ENCODE measurements at regions not wholly inside any gene's neighbourhood (a gene's known extent, or its start where the extent isn't known, plus 50 kb on each side); places are given as distances from the start of the nearest gene placed in this dataset.
"Not testable (repeated sequence)": the region's sequence is repeated elsewhere in the genome, so short reads cannot be mapped to it uniquely, and the experiment has no call there.

DNA sequence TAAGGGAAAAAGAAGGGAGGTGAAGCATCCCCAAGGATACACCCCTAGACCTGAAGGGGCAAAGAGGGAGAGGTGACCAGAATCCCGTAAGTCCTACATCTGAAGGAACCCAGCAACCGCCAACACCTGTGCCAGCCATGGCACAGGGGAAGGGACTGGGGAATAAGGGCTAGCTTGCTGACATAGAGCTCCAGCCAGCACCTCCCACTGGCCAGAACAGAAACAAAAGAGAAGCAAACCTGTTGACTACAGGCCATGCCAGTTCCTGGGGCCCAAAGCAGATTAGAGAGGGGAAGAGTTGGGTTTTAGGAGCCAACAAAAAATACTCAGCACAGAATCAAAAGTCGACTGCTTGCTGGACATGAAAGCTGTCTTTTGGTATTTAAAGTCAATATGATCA is 244.6 kb downstream of the SUCLG1 start:
- DNase-seq (ENCODE audit: low spot score), result no peak

DNA sequence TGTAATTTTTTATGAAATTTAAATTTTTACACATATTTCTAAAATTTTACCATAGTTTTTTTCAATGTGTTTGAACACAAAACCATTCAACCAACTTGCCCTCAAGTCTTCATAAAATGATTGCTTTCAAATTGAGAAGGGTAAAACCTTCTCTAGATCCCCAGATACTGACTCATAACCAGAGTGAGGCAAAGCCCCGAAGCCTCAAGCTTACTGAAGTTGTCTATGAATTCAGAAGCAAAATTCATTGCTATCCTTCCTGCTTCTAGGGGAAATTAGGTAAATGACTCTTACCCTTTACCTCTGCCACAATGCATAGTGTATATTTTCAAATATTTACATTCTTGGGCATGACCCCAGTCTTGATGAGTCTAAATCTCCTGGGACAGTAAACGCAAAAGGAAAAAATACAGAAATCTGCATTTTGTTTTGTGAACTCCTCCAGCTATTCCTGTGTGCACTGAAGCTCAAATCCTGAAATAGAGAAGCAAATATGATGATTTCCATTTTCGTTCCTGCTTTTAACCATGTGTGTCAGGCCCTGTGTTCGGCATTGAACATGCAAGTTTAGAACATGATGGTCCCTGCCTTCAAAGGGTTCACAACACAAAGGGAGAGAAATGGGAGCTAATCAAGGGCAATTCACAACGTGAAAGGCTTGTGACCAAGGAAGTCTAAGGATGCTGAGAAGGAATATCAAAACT is 246.3 kb downstream of the SUCLG1 start:
- DNase-seq (ENCODE audit: low spot score), result peak; percentile 11

DNA sequence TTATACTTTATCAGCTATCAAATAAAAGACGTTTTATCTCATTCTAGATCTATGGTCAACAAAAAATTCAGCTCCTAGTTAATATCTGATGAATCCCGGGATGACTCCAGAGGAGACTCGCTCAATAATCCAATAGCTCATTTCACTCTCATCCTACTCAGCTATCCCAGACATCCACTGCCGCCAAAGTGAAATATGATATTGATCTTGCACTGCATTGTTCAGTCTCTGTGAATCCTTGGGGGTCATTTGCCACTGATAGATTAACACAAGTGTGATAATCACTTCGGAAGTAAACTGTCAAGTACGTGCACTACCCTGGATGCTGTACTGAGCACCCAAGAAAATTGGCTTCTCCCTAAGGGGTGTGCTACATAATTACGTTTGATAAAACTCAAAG is 249.1 kb downstream of the SUCLG1 start:
- no peak for DNase-seq (ENCODE audit: low spot score)

DNA sequence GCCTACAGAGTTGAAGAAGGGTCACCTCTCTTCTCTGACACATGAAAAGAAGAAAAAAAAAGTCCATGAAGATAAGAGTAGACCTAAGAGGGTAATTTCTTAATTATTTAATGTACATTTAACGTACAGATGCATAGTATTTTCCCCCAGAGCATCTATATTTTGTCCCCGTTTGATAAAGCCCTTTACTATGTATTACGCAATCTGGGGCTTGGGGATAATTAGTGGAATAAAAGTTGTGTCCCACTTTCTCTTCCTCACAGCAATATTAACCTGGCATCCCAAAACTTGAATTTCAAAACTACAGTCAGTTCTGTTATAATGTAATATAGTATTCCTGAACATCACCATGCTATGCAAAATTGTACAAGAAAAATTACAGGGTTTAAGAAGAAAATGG is 254.1 kb downstream of the SUCLG1 start:
- no peak for DNase-seq (ENCODE audit: low spot score)

DNA sequence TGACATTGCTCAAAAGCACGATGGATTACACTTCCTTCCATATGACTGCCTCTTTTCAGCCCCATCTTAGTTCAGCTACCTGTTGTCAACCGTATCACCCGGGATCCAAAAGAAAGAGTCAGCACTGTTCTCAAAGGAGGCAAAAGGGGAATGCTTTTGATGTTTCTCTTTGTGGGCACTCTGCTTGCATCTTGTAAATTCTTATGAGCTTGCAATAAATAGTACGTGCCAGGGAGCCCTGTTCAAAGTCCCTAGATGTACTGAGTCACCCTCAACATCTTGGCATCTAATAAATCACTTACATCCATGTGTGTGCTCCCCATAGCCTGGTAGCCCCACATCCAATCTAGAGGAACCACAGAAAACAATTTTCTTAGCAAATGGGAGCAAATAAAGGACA is 256.9 kb downstream of the SUCLG1 start:
- no peak for DNase-seq (ENCODE audit: low spot score)

DNA sequence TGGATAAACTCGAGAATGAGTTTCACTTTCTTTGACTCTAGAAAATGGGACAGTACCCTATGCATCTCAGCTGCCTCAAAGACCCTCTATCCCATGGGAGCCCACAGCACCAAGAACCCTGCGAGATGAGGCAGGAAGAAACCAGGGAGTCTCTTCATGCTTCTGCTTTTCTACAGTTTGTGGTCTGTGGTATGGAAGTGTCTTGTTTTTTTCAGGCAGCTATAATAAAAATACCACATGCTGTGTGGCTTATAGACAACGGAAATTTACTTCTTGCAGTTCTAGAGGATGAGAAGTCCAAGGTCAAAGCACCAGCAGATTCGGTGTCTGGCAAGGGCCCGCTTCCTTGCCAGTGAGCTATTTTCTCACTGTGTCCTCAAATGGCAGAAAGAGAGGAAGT is 257.9 kb downstream of the SUCLG1 start:
- DNase-seq (ENCODE audit: low spot score), result no peak

DNA sequence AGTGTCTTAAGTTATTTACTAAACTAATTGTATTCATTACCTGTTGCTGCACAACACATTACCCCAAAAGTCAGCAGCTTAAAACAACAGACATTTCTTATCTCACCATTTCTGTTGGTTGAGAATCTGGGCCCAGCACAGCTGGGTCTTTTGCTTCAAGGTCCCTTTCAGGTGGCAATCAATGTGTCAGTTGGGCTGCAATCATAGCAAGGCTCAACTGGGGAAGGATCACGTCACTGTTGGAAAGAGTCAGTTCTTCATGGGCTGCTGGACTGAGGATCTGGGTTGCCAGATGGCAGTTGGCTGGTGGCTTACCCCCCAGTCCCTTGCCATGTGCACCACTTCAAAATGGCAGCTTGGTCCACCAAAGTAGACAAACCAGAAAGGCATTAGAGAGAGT is 261.2 kb downstream of the SUCLG1 start:
- no peak for DNase-seq (ENCODE audit: low spot score)

DNA sequence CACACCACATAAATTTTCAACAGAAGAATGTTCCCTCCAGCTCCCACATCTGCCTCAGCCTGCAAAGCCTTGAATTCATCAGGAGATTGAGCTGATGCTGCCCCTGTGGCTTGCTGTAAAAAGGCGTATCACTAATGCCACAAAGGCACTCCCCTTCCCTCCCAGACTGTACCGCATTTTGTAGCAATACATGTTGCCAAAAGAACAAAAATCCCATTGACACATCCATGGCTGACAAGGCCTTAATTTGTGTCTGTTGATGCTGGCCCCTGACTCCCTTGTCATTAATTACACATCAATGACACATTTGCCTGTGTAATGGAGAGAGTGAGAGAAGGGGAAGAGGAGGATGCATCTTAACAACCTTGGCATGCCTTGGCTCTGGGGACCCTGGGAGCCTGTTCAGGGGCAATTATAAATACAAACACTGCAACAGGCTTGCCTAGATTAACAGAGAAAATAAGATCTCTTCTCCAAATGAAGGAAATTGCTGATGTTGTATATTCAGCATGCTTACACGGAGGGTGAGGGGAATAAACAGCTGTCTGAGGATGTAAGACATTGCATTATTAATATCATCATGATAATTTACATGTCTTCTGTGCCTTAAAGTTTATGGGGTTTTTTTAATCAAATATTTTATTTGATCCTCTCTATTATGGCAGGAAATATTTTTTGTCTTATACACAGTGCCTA is 264.0 kb downstream of the SUCLG1 start:
- DNase-seq (ENCODE audit: low spot score), result no peak

DNA sequence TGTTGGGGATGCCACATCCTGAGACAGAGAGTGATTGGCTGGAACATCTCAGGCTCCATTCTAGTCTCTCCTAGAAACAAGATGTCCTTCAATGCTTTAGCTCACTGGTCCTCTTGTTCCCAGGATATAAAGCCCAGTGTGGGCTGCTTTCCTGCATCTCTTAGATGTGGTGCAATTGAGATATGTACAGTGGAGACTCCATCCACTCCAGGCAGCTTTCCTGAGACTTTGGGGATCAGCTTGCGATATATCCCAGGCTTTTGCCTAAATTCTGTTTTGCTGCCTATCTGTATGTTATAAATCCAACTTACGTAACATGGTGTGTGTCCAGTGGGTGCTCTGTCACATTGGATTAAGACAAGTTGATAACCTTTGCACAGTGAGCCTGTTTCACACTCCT is 264.9 kb downstream of the SUCLG1 start:
- no peak for DNase-seq (ENCODE audit: low spot score)

DNA sequence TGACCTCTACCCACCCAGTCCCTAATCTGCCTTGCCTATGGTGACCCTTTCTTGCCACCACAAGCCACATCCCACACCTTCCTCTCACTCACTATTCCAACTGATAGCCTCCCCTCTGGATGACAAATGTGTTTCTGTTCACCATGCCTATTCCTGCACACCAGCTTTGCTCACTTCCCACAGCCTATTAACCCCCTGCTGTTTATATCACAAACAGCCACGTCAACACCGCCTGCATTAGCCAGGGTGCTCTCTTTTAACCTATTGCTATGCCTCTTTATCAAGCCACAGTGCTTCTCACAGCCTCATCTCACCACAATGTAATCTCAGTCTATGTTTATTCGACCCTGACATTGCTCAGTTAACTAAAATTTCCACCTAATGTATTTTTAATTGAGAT is 271.8 kb downstream of the SUCLG1 start:
- DNase-seq (ENCODE audit: low spot score), result no peak

DNA sequence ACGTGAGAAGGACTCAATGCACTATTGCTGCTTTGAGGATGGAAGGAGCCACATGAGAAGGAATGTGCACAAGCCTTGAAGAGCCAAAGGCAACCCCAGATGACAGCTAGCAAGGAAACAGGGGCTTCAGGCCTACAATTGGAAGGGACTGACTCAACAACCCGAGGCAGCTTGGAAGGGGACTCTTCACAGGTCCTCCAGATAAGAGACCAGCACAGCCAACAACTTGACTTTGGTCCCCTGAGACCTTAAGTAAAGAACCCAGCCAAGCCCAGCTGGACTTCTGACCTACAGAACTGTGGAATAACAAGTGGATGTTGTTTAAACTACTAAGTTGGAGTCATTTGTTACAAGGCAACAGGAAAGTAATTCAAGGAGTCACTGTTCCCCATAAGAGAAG is 277.2 kb downstream of the SUCLG1 start:
- DNase-seq (ENCODE audit: low spot score), result no peak

DNA sequence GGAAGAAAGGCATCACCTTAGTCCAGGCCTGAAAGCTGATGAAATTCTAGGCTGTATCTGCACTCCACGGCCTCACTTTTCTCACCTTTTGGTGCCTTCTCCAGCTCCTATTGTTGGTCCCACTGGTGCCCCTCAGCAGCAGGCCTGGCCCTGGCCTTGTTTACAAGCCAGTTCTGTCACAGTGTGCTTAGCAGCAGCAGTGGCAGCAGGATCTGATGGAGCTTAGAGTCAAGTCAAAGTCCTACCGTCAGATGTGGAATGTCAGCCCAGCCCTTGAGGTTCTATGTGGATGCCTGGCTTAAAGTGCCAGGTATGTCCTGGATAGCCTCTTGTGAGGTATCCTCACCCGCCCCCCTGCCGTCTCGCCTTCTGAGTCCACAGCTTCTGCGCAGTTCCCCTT is 281.3 kb downstream of the SUCLG1 start:
- no peak for DNase-seq (ENCODE audit: low spot score)

DNA sequence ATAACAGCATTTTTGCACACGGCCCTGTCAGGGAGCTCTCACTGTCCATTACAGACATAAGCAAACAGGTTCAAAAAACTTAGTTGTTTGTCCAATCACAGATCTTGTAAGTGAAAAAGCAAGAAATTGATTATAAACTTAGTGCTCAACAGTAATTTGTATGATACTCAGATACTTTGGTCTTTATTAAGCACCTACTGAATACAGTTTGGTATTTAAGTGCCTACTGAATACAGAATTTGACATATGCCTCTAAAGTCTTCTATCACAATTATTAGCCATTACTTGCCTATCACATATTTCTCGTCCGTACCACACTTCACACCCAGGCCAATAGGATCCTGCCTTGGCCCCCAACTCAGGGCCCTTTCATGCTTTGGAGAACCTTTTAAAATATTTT is 283.1 kb downstream of the SUCLG1 start:
- DNase-seq (ENCODE audit: low spot score), result no peak

DNA sequence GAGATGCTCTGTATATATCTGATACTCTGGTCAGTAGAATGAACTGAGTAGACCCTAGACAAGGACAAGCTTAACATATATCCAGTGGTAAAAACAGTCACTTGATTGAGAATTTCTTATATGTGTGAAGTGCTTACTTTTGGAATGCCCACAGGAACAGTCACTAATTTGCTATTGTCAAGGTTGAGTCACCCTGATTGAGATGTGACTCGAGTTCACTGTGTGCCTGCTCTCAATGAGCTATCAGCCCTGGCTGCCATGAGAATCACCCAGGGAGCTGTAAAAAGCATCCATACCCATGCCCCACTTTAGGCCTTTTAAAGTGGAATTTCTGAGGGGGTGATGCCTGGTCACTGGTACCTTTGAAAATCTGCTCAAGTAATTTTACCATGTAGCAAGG is 283.7 kb downstream of the SUCLG1 start:
- no peak for DNase-seq (ENCODE audit: low spot score)

DNA sequence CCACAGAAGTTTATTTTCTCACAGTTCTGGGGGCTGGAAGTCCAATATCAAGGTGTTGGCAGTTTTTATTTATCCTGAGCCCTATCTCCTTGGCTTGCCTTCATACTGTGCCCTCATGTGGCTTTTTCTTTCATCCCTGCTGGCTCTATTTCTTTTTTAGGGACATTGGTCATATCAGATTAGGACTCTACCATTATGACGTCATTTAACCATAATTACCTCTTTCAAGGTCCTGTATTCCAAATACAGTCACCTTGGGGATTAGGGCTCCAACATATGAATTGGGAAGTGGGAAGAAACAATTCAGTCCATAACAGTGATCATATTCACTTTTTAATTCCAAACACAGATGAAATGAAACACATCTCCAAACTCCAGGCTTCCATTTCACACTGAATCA is 286.0 kb downstream of the SUCLG1 start:
- DNase-seq (ENCODE audit: low spot score), result no peak

DNA sequence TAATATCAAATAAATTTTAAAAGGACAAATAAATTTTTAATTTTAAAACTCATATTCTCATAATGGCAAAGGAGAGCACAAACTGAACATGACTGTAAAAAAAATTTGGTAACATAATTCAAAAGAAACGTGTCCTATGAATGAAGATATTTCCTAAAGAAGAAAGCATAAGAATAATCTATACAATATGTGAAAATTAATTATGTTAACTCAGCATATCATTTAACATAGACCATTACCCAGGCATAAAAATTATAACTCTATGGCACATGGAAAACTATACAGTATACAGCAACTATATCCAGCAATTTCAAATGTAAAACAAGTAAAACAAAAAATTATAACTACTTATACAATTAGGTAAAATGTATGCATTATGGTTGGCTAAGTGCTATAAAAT is 288.1 kb downstream of the SUCLG1 start:
- no peak for DNase-seq (ENCODE audit: low spot score)

DNA sequence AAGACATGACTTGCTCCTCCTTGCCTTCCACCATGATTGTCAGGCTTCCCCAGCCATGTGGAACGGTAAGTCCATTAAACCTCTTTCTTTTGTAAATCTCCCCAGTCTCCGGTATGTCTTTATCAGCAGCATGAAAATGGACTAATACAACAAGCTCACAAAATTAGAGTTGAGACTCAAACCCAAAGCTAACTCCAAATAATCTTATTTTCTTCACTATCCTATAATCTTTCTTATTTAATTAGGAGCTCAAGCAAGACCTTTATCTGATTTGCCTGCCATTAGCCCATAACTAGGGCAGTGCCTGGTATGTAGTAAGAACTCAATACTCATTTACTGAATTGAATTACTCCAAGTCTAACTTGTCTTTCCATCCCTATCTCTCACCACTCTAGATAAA is 289.2 kb downstream of the SUCLG1 start:
- no peak for DNase-seq (ENCODE audit: low spot score)

DNA sequence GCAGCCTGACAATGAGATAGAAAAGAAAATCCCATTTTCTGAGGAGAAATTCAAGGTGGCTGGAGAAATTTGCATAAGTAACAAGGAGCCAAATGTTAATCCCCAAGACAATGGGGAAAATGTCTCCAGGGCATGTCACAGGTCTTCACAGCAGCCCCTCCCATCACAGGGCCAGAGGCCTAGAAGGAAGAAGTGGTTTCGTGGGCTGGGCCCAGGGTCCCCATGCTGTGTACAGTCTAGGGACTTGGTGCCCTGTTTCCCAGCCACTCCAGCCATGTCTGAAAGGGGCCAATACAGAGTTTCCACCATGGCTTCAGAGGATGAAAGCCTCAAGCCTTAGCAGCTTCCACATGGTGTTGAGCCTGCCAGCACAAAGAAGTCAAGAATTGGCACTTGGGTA is 290.5 kb downstream of the SUCLG1 start:
- not testable (repeated sequence) for DNase-seq (ENCODE audit: low spot score)

DNA sequence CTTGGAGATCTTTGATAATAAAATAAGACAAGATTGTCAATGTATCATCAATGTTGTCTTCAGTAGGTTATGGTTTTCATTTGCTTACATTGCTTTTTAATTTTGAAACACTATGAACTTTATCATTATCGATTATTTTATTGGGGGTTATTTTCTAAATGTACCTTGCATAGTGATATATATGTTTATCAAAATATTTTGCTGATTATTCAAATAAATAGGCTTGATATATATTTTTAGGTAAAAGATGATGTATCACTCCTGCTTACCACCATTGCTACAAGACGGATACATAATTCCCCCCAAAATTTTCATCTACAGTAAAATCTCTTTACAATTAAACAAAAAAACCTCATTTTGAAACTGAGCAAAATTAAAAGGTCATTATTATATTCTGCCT is 293.8 kb downstream of the SUCLG1 start:
- no peak for DNase-seq (ENCODE audit: low spot score)

DNA sequence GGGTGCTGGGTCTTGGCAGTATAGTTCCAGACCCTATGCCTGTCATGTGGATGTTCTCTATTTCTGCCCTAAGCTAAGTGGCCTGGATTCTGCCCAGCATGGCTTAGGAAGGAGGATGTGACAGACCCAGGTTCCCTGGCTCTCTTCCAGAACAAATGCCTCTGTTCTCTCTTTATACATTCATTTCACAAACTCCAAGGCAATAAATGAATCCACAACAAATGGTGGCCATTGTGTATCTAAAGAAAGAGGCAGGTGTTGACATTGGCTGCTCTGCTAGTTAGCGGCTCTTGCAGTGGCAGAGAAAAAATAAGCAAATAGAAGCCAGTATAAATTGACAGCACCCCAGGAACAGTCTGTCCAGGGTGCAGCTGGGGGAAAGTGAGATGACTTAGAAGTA is 298.6 kb downstream of the SUCLG1 start:
- DNase-seq (ENCODE audit: low spot score), result no peak

DNA sequence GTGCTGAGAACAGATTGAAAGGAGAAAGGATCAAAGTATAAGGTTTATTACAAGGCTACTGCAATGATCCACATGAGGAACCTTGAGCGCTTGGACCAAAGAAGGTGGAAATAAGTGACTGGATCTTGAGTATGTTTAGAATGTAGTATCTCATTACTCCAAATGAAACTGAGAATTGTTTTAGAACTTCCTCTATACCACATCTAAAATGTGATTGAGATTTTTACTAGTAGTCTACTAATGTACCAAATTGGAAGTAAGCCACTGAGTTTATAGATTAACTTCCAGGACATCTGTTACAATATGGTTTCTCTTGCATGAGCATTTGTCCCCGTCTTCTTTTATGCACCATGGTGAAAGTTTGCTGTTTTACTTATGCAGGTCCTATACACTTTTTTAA is 300.5 kb downstream of the SUCLG1 start:
- no peak for DNase-seq (ENCODE audit: low spot score)

DNA sequence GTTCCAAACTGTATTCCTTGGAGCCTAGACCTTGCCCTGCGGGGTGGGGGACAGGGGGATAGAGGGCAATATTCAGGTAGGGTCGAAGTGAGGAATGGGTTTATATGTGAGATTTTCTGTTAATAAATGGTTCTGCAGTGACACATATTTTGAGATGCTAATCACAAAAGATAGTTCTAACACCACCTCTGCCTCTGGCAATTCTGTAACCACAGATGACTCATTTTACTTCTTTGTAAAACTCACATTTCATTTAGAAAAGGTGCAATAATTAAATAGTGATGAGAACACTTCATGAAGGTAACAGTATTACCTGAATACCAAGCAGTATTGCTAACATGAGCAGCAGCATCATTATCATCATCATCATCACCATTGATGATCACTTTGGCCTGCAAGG is 306.6 kb downstream of the SUCLG1 start:
- no peak for DNase-seq (ENCODE audit: low spot score)

DNA sequence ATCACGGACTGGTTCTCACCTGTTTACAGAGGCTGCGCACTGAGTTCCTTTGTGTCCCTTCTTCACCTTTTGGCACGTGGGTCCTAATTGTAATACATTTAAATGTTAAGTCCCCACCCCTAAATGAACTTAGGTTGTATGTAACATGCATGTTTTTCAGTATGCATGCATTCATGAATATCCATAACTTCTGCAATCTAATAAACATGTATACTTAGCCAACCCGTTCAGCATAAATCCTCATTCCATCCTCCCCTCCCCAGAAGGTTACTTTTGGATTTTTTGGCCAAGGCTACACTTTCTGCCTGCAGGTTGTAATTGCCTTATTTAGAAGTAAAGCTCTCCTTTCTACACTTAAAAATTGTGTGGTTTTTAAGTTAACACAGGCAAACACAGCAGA is 314.7 kb downstream of the SUCLG1 start:
- no peak for DNase-seq (ENCODE audit: low spot score)

DNA sequence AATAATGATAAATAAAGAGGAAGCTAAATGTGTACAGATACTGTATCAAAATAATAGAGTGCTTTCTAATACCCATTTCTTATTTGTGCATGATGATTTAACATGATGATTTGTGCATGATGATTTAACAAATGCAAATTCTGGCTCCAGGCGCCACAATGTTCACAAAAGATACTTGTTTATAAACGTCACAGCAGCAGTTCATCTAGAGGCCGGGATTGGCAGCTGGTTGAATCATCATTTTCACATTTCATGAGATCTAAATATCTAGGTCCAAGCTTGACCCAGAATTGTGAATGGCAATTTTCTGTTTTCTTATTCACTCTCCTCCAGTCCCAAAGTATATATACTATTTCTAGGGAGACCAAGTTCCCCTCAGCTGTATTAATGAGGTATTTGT is 322.0 kb downstream of the SUCLG1 start:
- DNase-seq (ENCODE audit: low spot score), result no peak

Data from germinal center (tissue), 1 donor.